Upper lobe of left lung (tissue), 4 donors: ENCODE measurements at regions not wholly inside any gene's neighbourhood (a gene's known extent, or its start where the extent isn't known, plus 50 kb on each side); places are given as distances from the start of the nearest gene placed in this dataset.

Experiments used
- CTCF ChIP-seq, 6 experiments: fragments of 450-650 bp in 4 of 6; fragments of 200-600 bp in 2 of 6; sonication (generic) in 2 of 6; IDR thresholded peaks; one replicate each; pipeline ENCODE4 v1.5.1; 2016 to 2019; ENCODE audit warnings: antibody characterized with exemption in 6 of 6
- POLR2AphosphoS5 ChIP-seq, 2 donors: sonication (generic); formaldehyde crosslinking; IDR thresholded peaks; one replicate each; pipeline ENCODE4 v1.5.1; 2017; ENCODE audit warnings: antibody characterized with exemption in 2 of 2

GRCh38 chr5:143931476-143931875, 119.5 kb downstream of the HMHB1 start:
- TF ChIP-seq POLR2AphosphoS5 (IDR thresholded peaks at IDR 0.05): no peak
- TF ChIP-seq CTCF (IDR thresholded peaks at IDR 0.05): no peak
